SK-N-MC (cell line): ENCODE measurements at regions not wholly inside any gene's neighbourhood (a gene's known extent, or its start where the extent isn't known, plus 50 kb on each side); places are given as distances from the start of the nearest gene placed in this dataset.

Experiments
- EZH2 ChIP-seq: fragments of 200-600 bp; sonication (generic); IDR thresholded peaks from one replicate; pipeline ENCODE4 v1.6.1; 2017; ENCODE audit warnings: antibody characterized with exemption
- FOXP2 ChIP-seq: optimal IDR thresholded peaks from 2 replicates; pipeline ENCODE3; 2011; ENCODE audit warnings: mild to moderate bottlenecking, moderate library complexity; ENCODE audit not compliant: insufficient read depth; ENCODE audit errors: extremely low read length, control extremely low read depth

- TF ChIP-seq FOXP2 (no peak), EZH2 (no peak)
Observed at GRCh38 chr18:77397056-77397455, 147.4 kb downstream of the GALR1 start.
